GM19438 (cell line): ENCODE measurements at regions not wholly inside any gene's neighbourhood (a gene's known extent, or its start where the extent isn't known, plus 50 kb on each side); places are given as distances from the start of the nearest gene placed in this dataset.

Experiments used
- ATAC-seq: cut with Tn5 transposase; IDR thresholded peaks from one replicate; pipeline ENCODE4 v1.9.1; 2021; ENCODE audit warnings: low read depth; ENCODE audit not compliant: unreplicated experiment

- ATAC-seq: no peak
These were observed 155.6 kb upstream of the GLI2 start for GRCh38 chr2:120579916-120580685.

- no peak for ATAC-seq
These were observed 155.0 kb upstream of the GLI2 start for GRCh38 chr2:120580709-120581108.

- ATAC-seq: no peak
These were observed 152.5 kb upstream of the GLI2 start for GRCh38 chr2:120583121-120583520.

GRCh38 chr2:120583851-120584570 lies 151.7 kb upstream of the GLI2 start:
- no peak for ATAC-seq

GRCh38 chr2:120586507-120587278 lies 149.0 kb upstream of the GLI2 start:
- ATAC-seq: no peak

- no peak for ATAC-seq
These were observed 148.2 kb upstream of the GLI2 start for GRCh38 chr2:120587279-120587996.

- ATAC-seq: no peak
These were observed 147.7 kb upstream of the GLI2 start for GRCh38 chr2:120587997-120588336.

GRCh38 chr2:120589771-120590608 lies 145.7 kb upstream of the GLI2 start:
- ATAC-seq: no peak

- ATAC-seq: no peak
These were observed 144.8 kb upstream of the GLI2 start for GRCh38 chr2:120590841-120591240.

GRCh38 chr2:120591572-120591971 lies 144.1 kb upstream of the GLI2 start:
- ATAC-seq: no peak

GRCh38 chr2:120592084-120592483 lies 143.6 kb upstream of the GLI2 start:
- ATAC-seq: no peak

- ATAC-seq: no peak
These were observed 141.6 kb upstream of the GLI2 start for GRCh38 chr2:120593921-120594686.

- ATAC-seq: no peak
These were observed 140.6 kb upstream of the GLI2 start for GRCh38 chr2:120594856-120595685.

GRCh38 chr2:120595739-120596138 lies 139.9 kb upstream of the GLI2 start:
- ATAC-seq: no peak

- ATAC-seq: no peak
These were observed 139.4 kb upstream of the GLI2 start for GRCh38 chr2:120596191-120596811.

GRCh38 chr2:120596990-120597594 lies 138.6 kb upstream of the GLI2 start:
- ATAC-seq: no peak

- ATAC-seq: no peak
These were observed 138.0 kb upstream of the GLI2 start for GRCh38 chr2:120597595-120598193.
